A673 (cell line): ENCODE measurements at regions not wholly inside any gene's neighbourhood (a gene's known extent, or its start where the extent isn't known, plus 50 kb on each side); places are given as distances from the start of the nearest gene placed in this dataset.

ENCODE experiments used
- CTCF ChIP-seq: fragments of 300-800, 200-600 bp; sonication (generic); conservative IDR thresholded peaks from 2 replicates; pipeline ENCODE4 v1.5.1; 2017; ENCODE audit warnings: low read depth, mild to moderate bottlenecking, antibody characterized with exemption, low read length, moderate library complexity, mixed read lengths
- EZH2 ChIP-seq: fragments of 200-600 bp; sonication (generic); IDR thresholded peaks from 2 replicates; pipeline ENCODE4 v1.6.1; 2017; ENCODE audit warnings: borderline replicate concordance, low read depth, mild to moderate bottlenecking, mixed read lengths, antibody characterized with exemption, low read length; ENCODE audit not compliant: poor library complexity, severe bottlenecking

DNA sequence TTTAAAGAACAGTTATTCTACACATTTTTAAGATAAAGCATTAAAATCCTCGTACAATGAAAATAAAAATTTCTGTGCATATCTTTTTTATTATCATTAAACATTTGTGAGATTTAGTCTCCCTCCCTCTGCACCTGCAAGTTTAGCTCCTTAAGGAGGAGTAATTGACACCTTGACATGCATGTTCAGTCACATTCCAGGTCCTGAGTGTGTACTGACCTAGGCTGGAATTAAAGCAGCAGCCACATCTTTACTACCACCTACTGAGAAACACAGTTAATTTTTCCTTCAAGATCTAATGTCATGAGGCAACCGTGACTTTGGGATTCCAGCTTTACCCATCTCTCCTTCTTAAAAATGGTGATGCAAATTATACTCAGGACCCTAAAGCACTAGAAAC is 123.1 kb upstream of the FREM2 start:
- TF ChIP-seq CTCF: no peak
- TF ChIP-seq EZH2: no peak
